ENCODE measurements at regions not wholly inside any gene's neighbourhood (a gene's known extent, or its start where the extent isn't known, plus 50 kb on each side); places are given as distances from the start of the nearest gene placed in this dataset.

DNA sequence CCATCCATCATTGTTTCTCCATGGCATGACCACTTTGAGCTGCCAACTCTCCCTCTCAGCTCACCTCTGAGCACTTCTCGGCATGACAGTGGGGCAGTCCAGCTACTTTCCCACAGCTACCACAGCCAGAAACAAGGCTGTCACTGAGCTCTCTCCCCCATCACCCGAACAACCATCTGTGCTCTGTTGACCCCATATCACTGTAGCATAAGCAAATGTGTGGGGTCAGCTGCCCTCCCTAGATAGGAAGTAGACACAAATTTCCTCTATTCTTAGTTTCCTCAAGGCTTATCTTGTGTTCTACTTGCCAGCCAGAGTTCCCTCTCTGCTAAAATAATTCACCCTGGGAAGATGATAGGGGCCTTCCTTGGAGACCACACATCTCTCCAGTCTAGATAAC lies 82.6 kb upstream of the FUT8 start:
- Histone ChIP-seq H3K27me3 (replicated peaks; ENCODE audit: insufficient read depth) (no peaks in the 10 kb centered on the region), H3K4me1 (ENCODE audit: control insufficient read depth in 1 of 2, low read depth in 2 of 2) (no peaks in the 10 kb centered on the region), H3K4me3 (no peak overlapping the region), H3K36me3 (no peaks in the 10 kb centered on the region), H3K27ac (no peak overlapping the region), H3K9me3 (no peaks in the 10 kb centered on the region)
- DNase-seq (ENCODE audit: low spot score), result no peak
- TF ChIP-seq, protein P1, sequence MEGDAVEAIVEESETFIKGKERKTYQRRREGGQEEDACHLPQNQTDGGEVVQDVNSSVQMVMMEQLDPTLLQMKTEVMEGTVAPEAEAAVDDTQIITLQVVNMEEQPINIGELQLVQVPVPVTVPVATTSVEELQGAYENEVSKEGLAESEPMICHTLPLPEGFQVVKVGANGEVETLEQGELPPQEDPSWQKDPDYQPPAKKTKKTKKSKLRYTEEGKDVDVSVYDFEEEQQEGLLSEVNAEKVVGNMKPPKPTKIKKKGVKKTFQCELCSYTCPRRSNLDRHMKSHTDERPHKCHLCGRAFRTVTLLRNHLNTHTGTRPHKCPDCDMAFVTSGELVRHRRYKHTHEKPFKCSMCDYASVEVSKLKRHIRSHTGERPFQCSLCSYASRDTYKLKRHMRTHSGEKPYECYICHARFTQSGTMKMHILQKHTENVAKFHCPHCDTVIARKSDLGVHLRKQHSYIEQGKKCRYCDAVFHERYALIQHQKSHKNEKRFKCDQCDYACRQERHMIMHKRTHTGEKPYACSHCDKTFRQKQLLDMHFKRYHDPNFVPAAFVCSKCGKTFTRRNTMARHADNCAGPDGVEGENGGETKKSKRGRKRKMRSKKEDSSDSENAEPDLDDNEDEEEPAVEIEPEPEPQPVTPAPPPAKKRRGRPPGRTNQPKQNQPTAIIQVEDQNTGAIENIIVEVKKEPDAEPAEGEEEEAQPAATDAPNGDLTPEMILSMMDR (IDR thresholded peaks at IDR 0.05), result no peak
- ATAC-seq (ENCODE audit: insufficient number of reproducible peaks, low FRiP score, low read depth), result no peak

DNA sequence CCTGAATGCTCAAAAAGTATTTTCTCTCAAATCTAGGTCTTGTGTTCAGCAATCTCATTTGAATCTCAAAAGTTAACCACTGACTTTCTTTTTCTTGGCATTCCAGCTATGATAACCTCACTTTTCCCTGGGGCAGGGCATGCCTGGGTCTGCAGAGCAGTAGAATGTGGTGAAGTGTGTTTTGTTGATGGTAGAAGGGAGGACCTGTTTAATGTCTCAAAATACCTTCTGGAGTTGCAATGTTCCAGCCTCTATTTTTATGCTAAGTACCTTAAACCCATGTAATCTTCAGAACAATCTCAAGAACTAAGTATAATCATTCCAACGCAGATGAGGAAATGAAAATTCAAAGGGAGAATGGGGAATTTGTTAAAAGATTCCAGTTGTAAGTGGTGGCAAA lies 82.1 kb upstream of the FUT8 start:
- Histone ChIP-seq H3K36me3 (no peaks in the 10 kb centered on the region), H3K9me3 (no peaks in the 10 kb centered on the region), H3K27me3 (replicated peaks; ENCODE audit: insufficient read depth) (no peaks in the 10 kb centered on the region), H3K4me1 (ENCODE audit: control insufficient read depth in 1 of 2, low read depth in 2 of 2) (no peaks in the 10 kb centered on the region), H3K27ac (no peak overlapping the region), H3K4me3 (no peak overlapping the region)
- no peak for DNase-seq (ENCODE audit: low spot score)
- TF ChIP-seq, protein P1 (IDR thresholded peaks at IDR 0.05), result no peak
- no peak for ATAC-seq (ENCODE audit: insufficient number of reproducible peaks, low FRiP score, low read depth)

DNA sequence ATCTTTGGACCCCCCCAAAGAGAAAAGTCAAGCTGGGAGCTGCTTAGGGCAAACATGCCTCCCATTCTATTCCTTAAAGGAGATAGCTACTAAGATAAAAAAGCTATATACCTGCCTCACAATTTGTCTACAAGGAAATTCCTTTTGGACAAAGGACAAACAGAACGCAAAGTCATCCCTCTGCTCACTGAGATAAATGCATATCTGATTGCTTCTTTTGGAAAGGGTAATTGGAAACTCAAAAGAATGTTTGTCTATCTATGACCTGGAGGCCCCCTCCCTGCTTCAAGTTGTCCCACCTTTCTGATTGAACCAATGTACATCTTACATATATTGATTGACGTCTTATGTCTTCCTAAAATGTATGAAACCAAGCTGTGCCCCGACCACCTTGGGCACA lies 80.9 kb upstream of the FUT8 start:
- Histone ChIP-seq H3K27ac (no peak overlapping the region), H3K4me3 (no peak overlapping the region), H3K9me3 (no peaks in the 10 kb centered on the region), H3K4me1 (ENCODE audit: control insufficient read depth in 1 of 2, low read depth in 2 of 2) (no peaks in the 10 kb centered on the region), H3K27me3 (replicated peaks; ENCODE audit: insufficient read depth) (no peaks in the 10 kb centered on the region), H3K36me3 (no peaks in the 10 kb centered on the region)
- DNase-seq (ENCODE audit: low spot score), result no peak
- ATAC-seq (ENCODE audit: insufficient number of reproducible peaks, low FRiP score, low read depth), result no peak
- TF ChIP-seq, protein P1 (IDR thresholded peaks at IDR 0.05), result no peak

DNA sequence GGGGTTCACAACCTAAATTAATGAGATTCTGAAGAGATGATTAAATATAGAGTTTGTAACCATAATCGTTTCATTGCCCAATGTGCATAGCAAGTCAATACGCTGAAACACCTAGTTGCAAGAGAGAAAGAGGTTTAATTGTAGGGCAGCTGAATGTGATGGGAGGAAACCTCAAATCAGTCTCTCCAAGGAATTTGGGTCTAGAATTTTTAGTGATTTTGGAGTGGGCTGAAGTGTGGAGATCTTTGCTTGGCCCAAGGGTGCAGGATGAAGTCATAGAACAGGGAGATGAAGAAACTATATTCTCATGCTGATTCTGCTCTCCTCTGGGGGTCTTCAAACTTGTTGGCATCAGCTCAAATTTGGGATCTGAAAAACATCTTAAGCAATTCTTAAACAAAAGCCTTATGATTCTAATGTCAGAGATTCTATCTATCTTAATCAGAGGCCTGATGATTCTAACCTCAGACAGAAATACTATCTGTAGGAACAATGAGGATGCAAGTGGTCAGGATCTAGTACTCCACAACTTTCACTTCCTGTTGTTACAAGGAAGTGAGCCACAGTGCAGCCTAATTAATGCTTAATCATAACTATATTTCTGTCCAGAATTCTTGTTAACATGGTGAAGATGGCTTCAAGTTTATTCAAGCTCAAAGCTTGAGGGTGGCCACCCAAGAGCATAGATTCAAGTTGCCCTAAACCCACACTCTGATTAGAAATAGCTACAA lies 80.2 kb upstream of the FUT8 start:
- no peaks in the 10 kb centered on the region for H3K27me3 ChIP-seq (replicated peaks; ENCODE audit: insufficient read depth)
- no peaks in the 10 kb centered on the region for H3K9me3 ChIP-seq
- no peak overlapping the region for H3K4me3 ChIP-seq
- H3K36me3 ChIP-seq, result no peaks in the 10 kb centered on the region
- no peaks in the 10 kb centered on the region for H3K4me1 ChIP-seq (ENCODE audit: control insufficient read depth in 1 of 2, low read depth in 2 of 2)
- no peak for ATAC-seq (ENCODE audit: insufficient number of reproducible peaks, low FRiP score, low read depth)
- no peak overlapping the region for H3K27ac ChIP-seq
- DNase-seq (ENCODE audit: low spot score), result no peak
- TF ChIP-seq, protein P1 (IDR thresholded peaks at IDR 0.05), result no peak

DNA sequence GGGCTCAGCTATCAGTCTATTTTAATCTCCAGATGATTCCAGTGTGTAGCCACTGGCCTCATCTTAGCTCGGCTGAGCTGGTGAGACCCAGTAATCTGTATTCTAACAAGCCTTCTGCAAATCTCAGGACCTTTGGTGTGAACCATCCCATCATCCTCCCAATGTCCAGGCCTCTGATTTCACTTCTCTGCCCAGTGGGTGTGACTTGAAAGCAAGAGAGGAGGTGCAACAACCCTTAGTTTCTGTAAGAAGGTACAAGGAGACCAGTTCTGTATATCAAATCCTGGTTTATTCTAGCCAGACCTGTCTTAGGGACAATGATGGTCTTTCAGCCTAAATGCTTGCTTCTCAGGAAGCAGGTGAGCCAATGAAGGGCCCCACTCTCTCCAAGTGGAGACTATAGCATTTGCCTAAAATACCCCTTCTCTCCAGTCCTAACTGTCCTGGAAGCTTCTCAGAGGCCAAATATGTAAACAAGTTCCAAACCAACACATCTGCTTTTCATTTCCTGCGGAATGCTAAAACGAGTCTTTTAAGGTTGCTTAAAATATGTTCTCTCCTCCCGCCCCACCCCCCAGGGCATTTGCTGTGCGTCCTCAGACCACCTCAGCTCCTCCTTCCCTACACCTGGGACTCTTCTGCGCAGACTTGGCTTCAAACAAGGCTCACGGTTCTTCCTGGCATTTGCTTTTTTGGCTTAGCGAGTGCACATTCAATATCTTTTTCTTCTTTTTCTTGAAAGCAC lies 78.4 kb upstream of the FUT8 start:
- H3K27me3 ChIP-seq (replicated peaks; ENCODE audit: insufficient read depth), result no peaks in the 10 kb centered on the region
- DNase-seq (ENCODE audit: low spot score), result no peak
- no peaks in the 10 kb centered on the region for H3K9me3 ChIP-seq
- no peak overlapping the region for H3K4me3 ChIP-seq
- ATAC-seq (ENCODE audit: insufficient number of reproducible peaks, low FRiP score, low read depth), result no peak
- TF ChIP-seq, protein P1 (IDR thresholded peaks at IDR 0.05), result no peak
- H3K27ac ChIP-seq, result no peak overlapping the region
- H3K36me3 ChIP-seq, result no peaks in the 10 kb centered on the region
- H3K4me1 ChIP-seq (ENCODE audit: control insufficient read depth in 1 of 2, low read depth in 2 of 2), result no peaks in the 10 kb centered on the region
